DND-41 (cell line): ENCODE measurements at regions not wholly inside any gene's neighbourhood (a gene's known extent, or its start where the extent isn't known, plus 50 kb on each side); places are given as distances from the start of the nearest gene placed in this dataset.

Experiments used
- ATAC-seq: fragments of 200-7000 bp; cut with Tn5 transposase; 3 replicates; pipeline ENCODE4 v1.9.1; 2021; ENCODE audit warnings: low read depth; ENCODE audit not compliant: insufficient read depth
- DNase-seq: peaks from one replicate; pipeline ENCODE4 v3.0.0-alpha.2; 2020
- H2AFZ ChIP-seq: 2 replicates; pipeline ENCODE4 v1.6.0; 2012; ENCODE audit warnings: low read depth, low read length
- H3K27ac ChIP-seq: 2 replicates; pipeline ENCODE4 v1.5.1; 2012; ENCODE audit warnings: low read length, inconsistent platforms
- H3K27me3 ChIP-seq: fragments of 200-600 bp; sonication (generic); 2 replicates; pipeline ENCODE4 v1.6.0; 2012; ENCODE audit warnings: low read length, mild to moderate bottlenecking, inconsistent platforms; ENCODE audit not compliant: insufficient read depth, poor library complexity
- H3K36me3 ChIP-seq: 2 replicates; pipeline ENCODE4 v1.5.1; 2012; ENCODE audit warnings: low read length, inconsistent platforms; ENCODE audit not compliant: insufficient read depth
- H3K4me1 ChIP-seq: 2 replicates; pipeline ENCODE4 v1.5.1; 2012; ENCODE audit warnings: mild to moderate bottlenecking, low read length; ENCODE audit not compliant: insufficient read depth
- H3K4me2 ChIP-seq: 2 replicates; pipeline ENCODE4 v1.6.0; 2012; ENCODE audit warnings: mild to moderate bottlenecking, moderate library complexity, low read length, inconsistent platforms; ENCODE audit not compliant: insufficient read depth
- H3K4me3 ChIP-seq, 2 experiments: fragments of 200-600 bp in 1 of 2; shearing (Covaris generic) in 1 of 2; 2 replicates each; pipeline ENCODE4 v1.5.1; 2012 to 2016; ENCODE audit warnings: inconsistent platforms in 2 of 2, low read length in 2 of 2, mild to moderate bottlenecking in 2 of 2, low read depth in 1 of 2, moderate library complexity in 1 of 2
- H3K79me2 ChIP-seq: 2 replicates; pipeline ENCODE4 v1.6.0; 2012; ENCODE audit warnings: low read length, inconsistent platforms; ENCODE audit not compliant: insufficient read depth
- H3K9ac ChIP-seq: 2 replicates; pipeline ENCODE4 v1.6.0; 2012; ENCODE audit warnings: low read depth, mild to moderate bottlenecking, inconsistent platforms, low read length, moderate library complexity
- H3K9me3 ChIP-seq: 2 replicates; pipeline ENCODE4 v1.5.1; 2012; ENCODE audit warnings: low read length, moderate library complexity, mild to moderate bottlenecking, inconsistent platforms; ENCODE audit not compliant: insufficient read depth, severe bottlenecking
- H4K20me1 ChIP-seq: 2 replicates; pipeline ENCODE4 v1.6.0; 2012; ENCODE audit warnings: low read length; ENCODE audit not compliant: insufficient read depth
- CTCF ChIP-seq: IDR thresholded peaks from 2 replicates; pipeline ENCODE4 v1.5.1; 2012; ENCODE audit warnings: borderline replicate concordance, low read length, moderate library complexity, mild to moderate bottlenecking; ENCODE audit not compliant: poor library complexity, severe bottlenecking; ENCODE audit errors: extremely low read depth
- EZH2 ChIP-seq: IDR thresholded peaks from 3 replicates; pipeline ENCODE4 v1.6.1; 2012; ENCODE audit warnings: borderline replicate concordance, low read depth, mild to moderate bottlenecking, moderate library complexity, low read length, inconsistent platforms; ENCODE audit not compliant: severe bottlenecking

DNA sequence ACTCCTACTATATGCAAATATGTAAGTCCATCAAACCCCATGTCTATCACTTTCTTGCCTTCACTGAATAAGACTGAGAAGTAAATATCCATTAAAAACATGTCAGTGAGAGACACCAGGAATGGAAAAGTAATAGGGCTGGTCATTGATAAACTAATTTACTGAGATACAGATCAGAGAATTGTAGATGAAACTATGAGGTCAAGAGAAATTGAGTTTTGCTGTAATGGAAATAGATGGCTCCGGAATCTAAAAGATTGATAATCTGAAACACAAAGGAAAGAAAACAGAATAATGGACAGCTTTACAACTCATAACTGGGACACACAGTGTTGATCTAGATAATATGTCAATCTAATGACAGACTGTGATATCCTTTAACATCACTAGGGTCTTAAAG lies 1018.3 kb upstream of the RAG2 start:
- no peak overlapping the region for H2AFZ ChIP-seq
- DNase-seq = no peak
- H4K20me1 ChIP-seq = no peaks in the 10 kb centered on the region
- H3K9ac ChIP-seq = no peak overlapping the region
- no peaks in the 10 kb centered on the region for H3K27me3 ChIP-seq
- H3K79me2 ChIP-seq = no peaks in the 10 kb centered on the region
- H3K4me2 ChIP-seq = no peak overlapping the region
- H3K4me1 ChIP-seq = no peaks in the 10 kb centered on the region
- no peak for TF ChIP-seq CTCF
- no peak for TF ChIP-seq EZH2
- H3K27ac ChIP-seq = no peak overlapping the region
- H3K36me3 ChIP-seq = no peaks in the 10 kb centered on the region
- no peak for ATAC-seq
- no peak overlapping the region for H3K4me3 ChIP-seq
- no peaks in the 10 kb centered on the region for H3K9me3 ChIP-seq

DNA sequence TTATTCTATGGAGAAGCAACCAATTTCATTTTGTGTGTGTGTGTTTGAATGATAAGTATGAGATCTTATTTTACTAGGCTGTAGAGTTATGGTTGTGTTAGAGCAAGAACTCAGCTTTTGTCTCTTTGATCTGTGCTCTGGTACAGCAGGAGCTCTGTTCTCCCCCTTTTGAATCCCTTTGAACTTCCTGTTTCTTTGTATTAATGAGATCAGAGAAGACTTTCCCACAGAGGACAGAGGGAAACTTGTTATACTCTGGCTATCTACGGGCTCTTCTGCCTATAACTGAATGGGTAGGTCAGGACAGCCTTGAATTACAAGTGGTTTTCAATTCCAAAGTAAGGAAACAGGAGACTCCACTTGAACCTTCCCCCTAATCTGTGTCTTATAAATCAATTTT lies 1015.0 kb upstream of the RAG2 start:
- H2AFZ ChIP-seq = no peak overlapping the region
- no peak for TF ChIP-seq EZH2
- no peak for TF ChIP-seq CTCF
- no peaks in the 10 kb centered on the region for H3K27me3 ChIP-seq
- H3K9me3 ChIP-seq = no peaks in the 10 kb centered on the region
- H3K4me2 ChIP-seq = no peak overlapping the region
- no peaks in the 10 kb centered on the region for H3K4me1 ChIP-seq
- no peak overlapping the region for H3K27ac ChIP-seq
- DNase-seq (no peak), ATAC-seq (no peak)
- no peak overlapping the region for H3K9ac ChIP-seq
- H3K79me2 ChIP-seq = no peaks in the 10 kb centered on the region
- H3K4me3 ChIP-seq = no peak overlapping the region
- H4K20me1 ChIP-seq = no peaks in the 10 kb centered on the region
- no peaks in the 10 kb centered on the region for H3K36me3 ChIP-seq

DNA sequence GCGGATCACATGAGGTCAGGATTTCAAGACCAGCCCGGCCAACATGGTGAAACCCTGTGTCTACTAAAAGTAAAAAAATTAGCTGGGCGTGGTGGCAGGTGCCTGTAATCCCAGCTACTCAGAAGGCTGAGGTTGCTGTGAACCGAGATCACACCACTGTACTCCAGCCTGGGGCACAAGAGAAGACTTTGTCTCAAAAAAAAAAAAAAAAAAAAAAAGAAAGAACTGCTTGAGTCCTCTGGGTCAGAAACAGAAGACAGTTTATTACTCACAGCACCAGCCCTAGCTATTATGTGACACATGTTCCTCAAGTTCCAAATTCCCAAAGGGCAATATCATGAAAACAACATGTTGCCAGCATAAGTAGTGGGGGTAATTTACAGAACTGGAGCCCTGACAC lies 1014.1 kb upstream of the RAG2 start:
- TF ChIP-seq EZH2 (no peak), CTCF (no peak)
- no peaks in the 10 kb centered on the region for H3K27me3 ChIP-seq
- no peak overlapping the region for H3K9ac ChIP-seq
- no peaks in the 10 kb centered on the region for H3K4me1 ChIP-seq
- no peak for DNase-seq
- no peak overlapping the region for H3K4me2 ChIP-seq
- no peak overlapping the region for H2AFZ ChIP-seq
- H3K9me3 ChIP-seq = no peaks in the 10 kb centered on the region
- H3K4me3 ChIP-seq = no peak overlapping the region
- H3K36me3 ChIP-seq = no peaks in the 10 kb centered on the region
- H3K27ac ChIP-seq = no peak overlapping the region
- ATAC-seq = no peak
- H4K20me1 ChIP-seq = no peaks in the 10 kb centered on the region
- no peaks in the 10 kb centered on the region for H3K79me2 ChIP-seq

GRCh38 chr11:37605229-37605628 lies 1007.2 kb upstream of the RAG2 start:
- Histone ChIP-seq H3K9me3 (no peaks in the 10 kb centered on the region), H3K27me3 (no peaks in the 10 kb centered on the region), H3K9ac (no peak overlapping the region), H3K27ac (no peak overlapping the region), H3K79me2 (no peaks in the 10 kb centered on the region), H3K36me3 (no peaks in the 10 kb centered on the region), H3K4me1 (no peaks in the 10 kb centered on the region), H3K4me3 (no peak overlapping the region), H2AFZ (no peak overlapping the region), H4K20me1 (no peaks in the 10 kb centered on the region), H3K4me2 (no peak overlapping the region)
- ATAC-seq (no peak), DNase-seq (no peak)
- TF ChIP-seq EZH2 (no peak), CTCF (no peak)
